SK-N-SH (cell line): ENCODE measurements at regions not wholly inside any gene's neighbourhood (a gene's known extent, or its start where the extent isn't known, plus 50 kb on each side); places are given as distances from the start of the nearest gene placed in this dataset.

Experiments used
- POLR2AphosphoS5 ChIP-seq: IDR thresholded peaks from 2 replicates; pipeline ENCODE4 v1.6.1; 2012; ENCODE audit warnings: low read depth, low read length
- TF ChIP-seq, protein P1 (sequence below): fragments of 200-600 bp; sonication (generic); IDR thresholded peaks from 2 replicates; pipeline ENCODE4 v1.6.1; 2017; ENCODE audit warnings: antibody characterized with exemption, mild to moderate bottlenecking, moderate library complexity
- TF ChIP-seq, protein P2 (sequence below): IDR thresholded peaks from 2 replicates; pipeline ENCODE4 v1.4.0; 2012; ENCODE audit warnings: low read depth
- TF ChIP-seq, protein P3 (sequence below): fragments of 150-350 bp; IDR thresholded peaks from 2 replicates; pipeline ENCODE4 v1.6.1; 2016; ENCODE audit warnings: mild to moderate bottlenecking, low read depth, low read length

DNA sequence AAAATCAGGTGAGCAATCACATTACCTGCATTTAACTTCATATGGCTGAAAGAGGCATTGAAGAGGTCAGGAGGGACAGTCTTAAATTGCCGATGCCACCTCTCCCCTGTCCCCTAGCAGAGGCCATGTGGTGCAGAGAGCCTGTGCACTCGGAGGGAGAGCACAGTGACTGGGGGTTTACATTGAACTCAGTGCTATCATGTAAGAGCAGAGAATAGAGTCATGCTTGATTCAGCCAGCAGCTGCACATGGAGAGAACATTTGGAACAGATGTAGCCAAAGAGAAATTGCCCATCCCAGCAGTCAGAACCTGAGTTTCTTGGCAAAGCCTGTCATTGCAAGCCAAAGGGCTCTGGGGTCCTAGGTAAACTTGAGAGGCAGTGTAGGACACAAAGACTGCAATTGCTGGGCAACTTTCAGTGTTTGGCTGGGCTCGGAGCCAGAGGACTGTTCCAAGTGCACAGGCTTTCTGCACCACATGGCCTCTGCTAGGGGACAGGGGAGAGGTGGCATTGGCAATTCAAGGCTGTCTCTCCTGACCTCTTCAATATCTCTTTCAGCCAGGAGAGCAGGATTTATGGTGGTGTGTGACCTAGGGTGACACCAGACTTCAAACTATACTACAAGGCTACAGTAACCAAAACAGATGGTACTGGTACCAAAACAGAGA lies 267.1 kb downstream of the REEP3 start:
- TF ChIP-seq, protein P1, sequence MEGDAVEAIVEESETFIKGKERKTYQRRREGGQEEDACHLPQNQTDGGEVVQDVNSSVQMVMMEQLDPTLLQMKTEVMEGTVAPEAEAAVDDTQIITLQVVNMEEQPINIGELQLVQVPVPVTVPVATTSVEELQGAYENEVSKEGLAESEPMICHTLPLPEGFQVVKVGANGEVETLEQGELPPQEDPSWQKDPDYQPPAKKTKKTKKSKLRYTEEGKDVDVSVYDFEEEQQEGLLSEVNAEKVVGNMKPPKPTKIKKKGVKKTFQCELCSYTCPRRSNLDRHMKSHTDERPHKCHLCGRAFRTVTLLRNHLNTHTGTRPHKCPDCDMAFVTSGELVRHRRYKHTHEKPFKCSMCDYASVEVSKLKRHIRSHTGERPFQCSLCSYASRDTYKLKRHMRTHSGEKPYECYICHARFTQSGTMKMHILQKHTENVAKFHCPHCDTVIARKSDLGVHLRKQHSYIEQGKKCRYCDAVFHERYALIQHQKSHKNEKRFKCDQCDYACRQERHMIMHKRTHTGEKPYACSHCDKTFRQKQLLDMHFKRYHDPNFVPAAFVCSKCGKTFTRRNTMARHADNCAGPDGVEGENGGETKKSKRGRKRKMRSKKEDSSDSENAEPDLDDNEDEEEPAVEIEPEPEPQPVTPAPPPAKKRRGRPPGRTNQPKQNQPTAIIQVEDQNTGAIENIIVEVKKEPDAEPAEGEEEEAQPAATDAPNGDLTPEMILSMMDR, result no peak
- no peak for TF ChIP-seq POLR2AphosphoS5
- TF ChIP-seq, protein P2, sequence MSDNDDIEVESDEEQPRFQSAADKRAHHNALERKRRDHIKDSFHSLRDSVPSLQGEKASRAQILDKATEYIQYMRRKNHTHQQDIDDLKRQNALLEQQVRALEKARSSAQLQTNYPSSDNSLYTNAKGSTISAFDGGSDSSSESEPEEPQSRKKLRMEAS, result no peak
- TF ChIP-seq, protein P3, sequence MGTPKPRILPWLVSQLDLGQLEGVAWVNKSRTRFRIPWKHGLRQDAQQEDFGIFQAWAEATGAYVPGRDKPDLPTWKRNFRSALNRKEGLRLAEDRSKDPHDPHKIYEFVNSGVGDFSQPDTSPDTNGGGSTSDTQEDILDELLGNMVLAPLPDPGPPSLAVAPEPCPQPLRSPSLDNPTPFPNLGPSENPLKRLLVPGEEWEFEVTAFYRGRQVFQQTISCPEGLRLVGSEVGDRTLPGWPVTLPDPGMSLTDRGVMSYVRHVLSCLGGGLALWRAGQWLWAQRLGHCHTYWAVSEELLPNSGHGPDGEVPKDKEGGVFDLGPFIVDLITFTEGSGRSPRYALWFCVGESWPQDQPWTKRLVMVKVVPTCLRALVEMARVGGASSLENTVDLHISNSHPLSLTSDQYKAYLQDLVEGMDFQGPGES, result no peak
